Neural cell (in vitro differentiated cells): ENCODE measurements at regions not wholly inside any gene's neighbourhood (a gene's known extent, or its start where the extent isn't known, plus 50 kb on each side); places are given as distances from the start of the nearest gene placed in this dataset.

Source experiments
- H2AFZ ChIP-seq: fragments of 200-600, 300-800 bp; sonication (generic), shearing (Covaris generic); 2 replicates; pipeline ENCODE4 v1.6.0; 2014; ENCODE audit warnings: low read depth, mild to moderate bottlenecking, antibody characterized with exemption, low read length, moderate library complexity
- H3F3A ChIP-seq: fragments of 200-600 bp; shearing (Covaris generic); 2 replicates; pipeline ENCODE4 v1.6.1; 2016; ENCODE audit warnings: mild to moderate bottlenecking, moderate library complexity, mixed read lengths, antibody characterized with exemption, low read length; ENCODE audit not compliant: insufficient read depth, poor library complexity, severe bottlenecking
- H3K27ac ChIP-seq: fragments of 200-600, 300-800 bp; sonication (generic), shearing (Covaris generic); 2 replicates; pipeline ENCODE4 v1.5.1; 2014; ENCODE audit warnings: mild to moderate bottlenecking, low read length, moderate library complexity
- H3K27me3 ChIP-seq: fragments of 300-800, 200-600 bp; sonication (generic), shearing (Covaris generic); 2 replicates; pipeline ENCODE4 v1.6.0; 2014; ENCODE audit warnings: mild to moderate bottlenecking, low read depth, low read length, moderate library complexity; ENCODE audit not compliant: insufficient read depth
- H3K36me3 ChIP-seq: fragments of 300-800, 200-600 bp; sonication (generic), shearing (Covaris generic); 2 replicates; pipeline ENCODE4 v1.5.1; 2014; ENCODE audit warnings: mild to moderate bottlenecking, antibody characterized with exemption, low read length, moderate library complexity; ENCODE audit not compliant: insufficient read depth
- H3K4me2 ChIP-seq: fragments of 300-800, 200-600 bp; sonication (generic), shearing (Covaris generic); 2 replicates; pipeline ENCODE4 v1.6.0; 2014; ENCODE audit warnings: mild to moderate bottlenecking, low read length
- H3K4me3 ChIP-seq: fragments of 300-800, 200-600 bp; sonication (generic), shearing (Covaris generic); 2 replicates; pipeline ENCODE4 v1.5.1; 2014; ENCODE audit warnings: mild to moderate bottlenecking, low read length, moderate library complexity
- H3K79me2 ChIP-seq: fragments of 200-600 bp; shearing (Covaris generic); replicated peaks from 2 replicates; pipeline ENCODE4 v1.6.0; 2014; ENCODE audit warnings: mild to moderate bottlenecking, low read length, moderate library complexity; ENCODE audit not compliant: insufficient read depth
- H3K9ac ChIP-seq: fragments of 300-800, 200-600 bp; sonication (generic), shearing (Covaris generic); 2 replicates; pipeline ENCODE4 v1.6.1; 2016; ENCODE audit warnings: mild to moderate bottlenecking, low read length, mixed read lengths
- H3K9me2 ChIP-seq: fragments of 200-600 bp; shearing (Covaris generic); 2 replicates; pipeline ENCODE4 v1.6.1; 2016; ENCODE audit warnings: mild to moderate bottlenecking, low read length, mixed read lengths; ENCODE audit not compliant: insufficient read depth
- H3K9me3 ChIP-seq: fragments of 200-600, 300-800 bp; sonication (generic), shearing (Covaris generic); 2 replicates; pipeline ENCODE4 v1.6.1; 2016; ENCODE audit warnings: mild to moderate bottlenecking, mixed run types, low read length, moderate library complexity, mixed read lengths
- H4K20me1 ChIP-seq: fragments of 200-600 bp; shearing (Covaris generic); 2 replicates; pipeline ENCODE4 v1.6.1; 2016; ENCODE audit warnings: mild to moderate bottlenecking, mixed run types; ENCODE audit not compliant: insufficient read depth
- CTCF ChIP-seq: fragments of 450-650 bp; IDR thresholded peaks from 2 replicates; pipeline ENCODE4 v1.5.1; 2014; ENCODE audit warnings: antibody characterized with exemption, mild to moderate bottlenecking, moderate library complexity; ENCODE audit not compliant: poor library complexity, severe bottlenecking
- EP300 ChIP-seq: fragments of 450-650 bp; conservative IDR thresholded peaks from 2 replicates; pipeline ENCODE4 v1.6.1; 2014; ENCODE audit warnings: antibody characterized with exemption, mild to moderate bottlenecking, moderate library complexity; ENCODE audit not compliant: poor library complexity, severe bottlenecking
- EZH2 ChIP-seq: fragments of 200-600, 300-800 bp; shearing (Covaris generic), sonication (generic); IDR thresholded peaks from 2 replicates; pipeline ENCODE4 v1.6.1; 2014; ENCODE audit warnings: antibody characterized with exemption, low read length, borderline replicate concordance, mild to moderate bottlenecking; ENCODE audit not compliant: insufficient read depth, poor library complexity, severe bottlenecking
- MXI1 ChIP-seq: fragments of 450-650 bp; conservative IDR thresholded peaks from 2 replicates; pipeline ENCODE4 v1.6.1; 2014; ENCODE audit warnings: antibody characterized with exemption, mild to moderate bottlenecking; ENCODE audit not compliant: poor library complexity, severe bottlenecking
- POLR2AphosphoS5 ChIP-seq: IDR thresholded peaks from 2 replicates; pipeline ENCODE4 v1.6.1; 2012
- RAD21 ChIP-seq: fragments of 450-650 bp; conservative IDR thresholded peaks from 2 replicates; pipeline ENCODE4 v1.6.1; 2014; ENCODE audit warnings: antibody characterized with exemption, mild to moderate bottlenecking, moderate library complexity
- REST ChIP-seq: IDR thresholded peaks from 2 replicates; pipeline ENCODE4 v1.6.1; 2012; ENCODE audit warnings: borderline replicate concordance
- SMC3 ChIP-seq: fragments of 450-650 bp; conservative IDR thresholded peaks from 2 replicates; pipeline ENCODE4 v1.6.1; 2014; ENCODE audit warnings: antibody characterized with exemption, mild to moderate bottlenecking, moderate library complexity; ENCODE audit not compliant: poor library complexity
- TAF1 ChIP-seq: IDR thresholded peaks from 2 replicates; pipeline ENCODE4 v1.6.1; 2012; ENCODE audit warnings: low read depth

- H4K20me1 ChIP-seq = no peaks in the 10 kb centered on the region
- peaks cover 11% of the 10 kb centered on the region for H3F3A ChIP-seq
- H3K27me3 ChIP-seq = no peaks in the 10 kb centered on the region
- H3K79me2 ChIP-seq = no peaks in the 10 kb centered on the region
- H3K9me3 ChIP-seq = no peaks in the 10 kb centered on the region
- no peak overlapping the region for H3K27ac ChIP-seq
- no peak for TF ChIP-seq RAD21
- TF ChIP-seq TAF1 = no peak
- TF ChIP-seq MXI1 = no peak
- TF ChIP-seq REST = no peak
- no peak for TF ChIP-seq EP300
- no peak for TF ChIP-seq SMC3
- no peak for TF ChIP-seq POLR2AphosphoS5
- no peak for TF ChIP-seq EZH2
- TF ChIP-seq CTCF = no peak
- no peaks in the 10 kb centered on the region for H3K9me2 ChIP-seq
- no peak overlapping the region for H3K4me2 ChIP-seq
- no peak overlapping the region for H3K4me3 ChIP-seq
- no peak overlapping the region for H2AFZ ChIP-seq
- H3K9ac ChIP-seq = no peak overlapping the region
- no peaks in the 10 kb centered on the region for H3K36me3 ChIP-seq
Observed at GRCh38 chr11:69893631-69894030, 74.4 kb upstream of the FGF3 start.

- no peaks in the 10 kb centered on the region for H3K36me3 ChIP-seq
- no peak overlapping the region for H2AFZ ChIP-seq
- no peaks in the 10 kb centered on the region for H3K9me3 ChIP-seq
- H4K20me1 ChIP-seq = no peaks in the 10 kb centered on the region
- no peaks in the 10 kb centered on the region for H3K9me2 ChIP-seq
- H3K27me3 ChIP-seq = no peaks in the 10 kb centered on the region
- no peak overlapping the region for H3K27ac ChIP-seq
- no peak for TF ChIP-seq RAD21
- no peak for TF ChIP-seq MXI1
- no peak for TF ChIP-seq EZH2
- no peak for TF ChIP-seq EP300
- TF ChIP-seq SMC3 = no peak
- no peak for TF ChIP-seq REST
- no peak for TF ChIP-seq TAF1
- no peak for TF ChIP-seq POLR2AphosphoS5
- no peak for TF ChIP-seq CTCF
- H3K4me2 ChIP-seq = no peak overlapping the region
- H3K4me3 ChIP-seq = no peak overlapping the region
- H3K79me2 ChIP-seq = no peaks in the 10 kb centered on the region
- no peak overlapping the region for H3K9ac ChIP-seq
- peaks cover 5% of the 10 kb centered on the region for H3F3A ChIP-seq
Observed at GRCh38 chr11:69894181-69894611, 75.0 kb upstream of the FGF3 start.
